Sigmoid colon (tissue), 4 donors: ENCODE measurements at regions not wholly inside any gene's neighbourhood (a gene's known extent, or its start where the extent isn't known, plus 50 kb on each side); places are given as distances from the start of the nearest gene placed in this dataset.

Experiments
- EP300 ChIP-seq, 4 donors: sonication (generic); formaldehyde crosslinking; IDR thresholded peaks; one replicate each; pipeline ENCODE4 v1.6.1; 2017; ENCODE audit warnings: antibody characterized with exemption in 4 of 4
- POLR2AphosphoS5 ChIP-seq, 4 donors: sonication (generic); formaldehyde crosslinking; IDR thresholded peaks; one replicate each; pipeline ENCODE4 v1.6.1; 2017; ENCODE audit warnings: antibody characterized with exemption in 4 of 4
- TF ChIP-seq, protein P1 (sequence below), 4 experiments: fragments of 450-650 bp in 3 of 4; fragments of 200-600 bp in 1 of 4; IDR thresholded peaks; one replicate each; pipeline ENCODE4 v1.5.1; 2016 to 2019; ENCODE audit warnings: antibody characterized with exemption in 4 of 4, mild to moderate bottlenecking in 3 of 4, moderate library complexity in 2 of 4

DNA sequence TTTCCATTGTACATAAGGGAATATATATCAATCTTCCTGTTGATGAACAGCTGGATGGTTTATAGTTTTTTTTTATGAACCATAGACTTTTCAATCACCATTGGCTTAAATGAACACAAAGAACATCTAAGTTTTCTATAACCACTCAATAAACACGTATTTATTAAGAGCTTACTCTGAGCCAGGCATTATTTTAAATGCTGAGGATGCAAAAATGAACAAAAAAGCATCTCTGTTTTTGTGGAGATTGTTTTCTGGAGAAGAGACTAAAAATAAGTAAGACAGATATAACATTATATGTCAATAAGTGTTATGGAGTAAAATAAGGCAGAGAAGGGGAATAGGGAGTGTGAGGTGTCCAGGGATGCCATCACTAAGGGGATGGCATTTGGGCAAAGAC, 52.1 kb upstream of the SLC24A2 start:
- TF ChIP-seq, protein P1, sequence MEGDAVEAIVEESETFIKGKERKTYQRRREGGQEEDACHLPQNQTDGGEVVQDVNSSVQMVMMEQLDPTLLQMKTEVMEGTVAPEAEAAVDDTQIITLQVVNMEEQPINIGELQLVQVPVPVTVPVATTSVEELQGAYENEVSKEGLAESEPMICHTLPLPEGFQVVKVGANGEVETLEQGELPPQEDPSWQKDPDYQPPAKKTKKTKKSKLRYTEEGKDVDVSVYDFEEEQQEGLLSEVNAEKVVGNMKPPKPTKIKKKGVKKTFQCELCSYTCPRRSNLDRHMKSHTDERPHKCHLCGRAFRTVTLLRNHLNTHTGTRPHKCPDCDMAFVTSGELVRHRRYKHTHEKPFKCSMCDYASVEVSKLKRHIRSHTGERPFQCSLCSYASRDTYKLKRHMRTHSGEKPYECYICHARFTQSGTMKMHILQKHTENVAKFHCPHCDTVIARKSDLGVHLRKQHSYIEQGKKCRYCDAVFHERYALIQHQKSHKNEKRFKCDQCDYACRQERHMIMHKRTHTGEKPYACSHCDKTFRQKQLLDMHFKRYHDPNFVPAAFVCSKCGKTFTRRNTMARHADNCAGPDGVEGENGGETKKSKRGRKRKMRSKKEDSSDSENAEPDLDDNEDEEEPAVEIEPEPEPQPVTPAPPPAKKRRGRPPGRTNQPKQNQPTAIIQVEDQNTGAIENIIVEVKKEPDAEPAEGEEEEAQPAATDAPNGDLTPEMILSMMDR (IDR thresholded peaks at IDR 0.05): no peak
- no peak for TF ChIP-seq EP300 (IDR thresholded peaks at IDR 0.05)
- TF ChIP-seq POLR2AphosphoS5 (IDR thresholded peaks at IDR 0.05): no peak
